ENCODE measurements at regions not wholly inside any gene's neighbourhood (a gene's known extent, or its start where the extent isn't known, plus 50 kb on each side); places are given as distances from the start of the nearest gene placed in this dataset.

- TF ChIP-seq, protein P1, sequence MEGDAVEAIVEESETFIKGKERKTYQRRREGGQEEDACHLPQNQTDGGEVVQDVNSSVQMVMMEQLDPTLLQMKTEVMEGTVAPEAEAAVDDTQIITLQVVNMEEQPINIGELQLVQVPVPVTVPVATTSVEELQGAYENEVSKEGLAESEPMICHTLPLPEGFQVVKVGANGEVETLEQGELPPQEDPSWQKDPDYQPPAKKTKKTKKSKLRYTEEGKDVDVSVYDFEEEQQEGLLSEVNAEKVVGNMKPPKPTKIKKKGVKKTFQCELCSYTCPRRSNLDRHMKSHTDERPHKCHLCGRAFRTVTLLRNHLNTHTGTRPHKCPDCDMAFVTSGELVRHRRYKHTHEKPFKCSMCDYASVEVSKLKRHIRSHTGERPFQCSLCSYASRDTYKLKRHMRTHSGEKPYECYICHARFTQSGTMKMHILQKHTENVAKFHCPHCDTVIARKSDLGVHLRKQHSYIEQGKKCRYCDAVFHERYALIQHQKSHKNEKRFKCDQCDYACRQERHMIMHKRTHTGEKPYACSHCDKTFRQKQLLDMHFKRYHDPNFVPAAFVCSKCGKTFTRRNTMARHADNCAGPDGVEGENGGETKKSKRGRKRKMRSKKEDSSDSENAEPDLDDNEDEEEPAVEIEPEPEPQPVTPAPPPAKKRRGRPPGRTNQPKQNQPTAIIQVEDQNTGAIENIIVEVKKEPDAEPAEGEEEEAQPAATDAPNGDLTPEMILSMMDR (IDR thresholded peaks at IDR 0.05) = no peak
- TF ChIP-seq POLR2A (IDR thresholded peaks at IDR 0.05) (no peak), POLR2AphosphoS5 (IDR thresholded peaks at IDR 0.05) (no peak), EP300 (IDR thresholded peaks at IDR 0.05) (no peak)
Observed at GRCh38 chr10:23630885-23631284, 192.0 kb downstream of the OTUD1 start.

Data from sigmoid colon (tissue), 4 donors.